ENCODE measurements at regions not wholly inside any gene's neighbourhood (a gene's known extent, or its start where the extent isn't known, plus 50 kb on each side); places are given as distances from the start of the nearest gene placed in this dataset.

DNA sequence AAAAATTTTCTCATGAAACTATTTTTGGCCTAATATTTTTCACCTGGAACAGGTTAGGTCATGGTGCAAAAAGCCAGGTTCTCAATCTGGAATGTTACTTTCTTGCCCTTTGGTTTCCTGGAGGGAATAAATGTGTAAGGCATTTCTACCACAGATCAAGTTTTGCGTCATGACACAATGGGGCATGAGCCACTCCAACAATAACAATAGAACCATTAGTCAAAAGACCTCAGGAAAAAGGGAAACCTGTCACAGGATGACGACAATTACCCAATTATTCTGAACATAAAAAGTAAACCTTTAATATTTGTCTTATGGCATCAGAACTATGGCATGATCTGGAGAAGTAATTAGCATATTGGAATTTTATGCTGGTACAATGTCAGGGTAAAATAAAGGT, 88.2 kb upstream of the HNRNPA3 start:
- no peak for DNase-seq (ENCODE audit: low read depth in 4 of 4, low spot score in 3 of 4)

DNA sequence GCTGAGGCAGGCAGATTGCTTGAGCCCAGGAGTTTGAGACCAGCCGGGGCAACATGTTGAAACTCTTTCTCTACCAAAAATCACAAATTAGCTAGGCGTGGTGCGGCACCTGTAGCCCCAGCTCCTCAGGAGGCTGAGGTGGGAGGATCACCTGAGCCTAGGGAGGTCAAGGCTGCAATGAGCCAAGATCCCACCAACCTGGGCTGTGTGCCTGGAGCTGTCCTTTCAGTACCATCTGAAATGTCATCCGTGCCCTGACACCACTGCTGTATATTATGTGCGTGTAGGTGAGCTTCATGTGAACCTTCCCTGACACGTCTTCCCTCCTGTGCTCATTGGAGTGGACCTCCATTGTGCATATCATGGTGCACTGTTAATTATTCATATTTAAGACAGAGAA, 84.8 kb upstream of the HNRNPA3 start:
- DNase-seq (ENCODE audit: low read depth in 4 of 4, low spot score in 3 of 4) = no peak

DNA sequence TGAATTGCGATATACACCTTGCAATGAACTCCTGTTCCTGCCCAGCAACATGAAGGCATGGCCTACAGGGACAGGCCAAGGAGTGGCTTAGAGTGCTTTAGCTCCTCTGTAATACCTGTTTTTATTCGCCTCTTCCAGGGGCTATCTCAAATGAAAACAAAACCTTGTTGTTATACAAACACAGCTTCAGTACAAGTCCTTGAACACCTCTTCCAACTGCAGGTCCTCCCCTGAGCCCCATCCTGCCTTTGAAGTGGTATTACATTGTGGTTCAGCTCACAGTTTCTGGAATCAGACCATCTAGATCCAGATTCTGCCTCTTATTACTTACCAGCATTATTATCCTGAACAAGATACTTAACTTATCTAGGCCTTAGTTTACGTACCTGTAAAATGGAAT, 83.0 kb upstream of the HNRNPA3 start:
- DNase-seq (ENCODE audit: low read depth in 4 of 4, low spot score in 3 of 4) = no peak

DNA sequence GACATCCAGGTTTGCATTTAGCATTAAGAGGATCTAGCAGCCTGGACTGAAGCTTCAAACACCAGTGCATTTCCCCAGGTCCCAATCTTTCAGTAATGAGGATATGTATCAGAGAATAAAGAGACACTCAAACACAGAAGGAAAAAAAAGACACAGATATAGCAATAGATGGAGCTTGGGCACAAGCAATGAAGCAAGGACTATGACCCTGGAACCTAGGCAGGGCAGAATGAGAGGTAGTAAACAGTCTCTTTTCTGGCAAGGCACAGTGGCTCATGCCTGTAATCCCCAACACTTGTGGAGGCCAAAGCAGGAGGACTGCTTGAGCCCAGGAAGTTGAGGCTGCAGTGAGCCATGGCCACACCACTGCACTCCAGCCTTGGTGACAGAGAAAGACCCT, 80.7 kb upstream of the HNRNPA3 start:
- no peak for DNase-seq (ENCODE audit: low read depth in 4 of 4, low spot score in 3 of 4)

DNA sequence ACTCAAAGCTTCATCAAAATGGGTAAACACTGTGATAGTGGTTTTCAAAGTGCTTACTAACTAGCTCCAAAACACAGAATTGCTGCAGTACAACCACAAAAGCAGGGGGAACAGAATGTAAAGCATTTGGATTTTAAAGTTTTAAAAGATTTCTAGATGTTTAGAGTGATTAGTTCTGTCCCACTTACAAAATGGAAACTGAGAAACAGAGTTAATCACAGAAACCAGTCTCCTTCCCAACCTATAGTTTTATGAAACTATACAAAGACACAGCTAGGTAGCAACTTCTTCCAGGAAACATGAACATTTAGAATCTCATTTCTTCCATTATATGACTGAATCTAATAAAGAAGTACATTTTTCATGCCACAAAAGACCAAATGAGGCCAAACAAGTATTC, 73.8 kb upstream of the HNRNPA3 start:
- no peak for DNase-seq (ENCODE audit: low read depth in 4 of 4, low spot score in 3 of 4)

DNA sequence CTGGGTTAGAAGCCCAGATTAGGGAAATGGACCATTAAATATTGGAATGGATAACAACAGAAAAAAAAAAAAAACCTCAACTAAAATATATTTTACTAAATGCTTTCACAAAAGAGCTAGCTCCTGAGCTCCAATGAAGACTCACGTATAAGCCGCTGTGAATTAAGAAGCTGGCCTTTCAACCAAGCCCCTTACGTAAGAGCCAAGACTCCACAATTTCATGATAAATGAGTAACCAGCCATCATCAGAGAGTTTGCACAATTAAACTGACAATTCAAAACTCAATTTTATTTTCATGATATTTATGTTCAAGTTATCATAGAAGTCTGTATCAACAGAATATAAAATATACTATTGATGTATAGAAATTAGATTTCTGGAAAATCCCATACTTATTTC, 70.7 kb upstream of the HNRNPA3 start:
- DNase-seq (ENCODE audit: low read depth in 4 of 4, low spot score in 3 of 4) = no peak

DNA sequence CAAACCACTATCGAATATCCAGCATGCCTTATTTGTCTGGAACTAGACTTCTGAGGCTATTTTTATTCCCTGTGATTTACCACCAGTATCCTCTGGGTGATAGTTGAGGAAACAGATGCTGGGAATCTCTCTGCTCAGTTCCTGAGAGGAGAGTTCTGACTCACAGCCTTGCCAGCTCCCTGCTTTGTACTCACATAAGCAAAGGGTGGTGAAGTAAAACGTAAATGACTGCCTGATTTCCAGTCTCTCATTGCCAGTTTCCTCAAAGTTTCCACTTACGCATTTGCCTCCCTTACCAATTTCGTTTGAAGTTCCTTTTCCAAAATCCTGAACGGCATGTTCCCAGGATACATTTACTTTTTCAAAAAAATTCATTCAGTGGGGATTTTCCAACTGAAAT, 69.2 kb upstream of the HNRNPA3 start:
- DNase-seq (ENCODE audit: low read depth in 4 of 4, low spot score in 3 of 4) = no peak

DNA sequence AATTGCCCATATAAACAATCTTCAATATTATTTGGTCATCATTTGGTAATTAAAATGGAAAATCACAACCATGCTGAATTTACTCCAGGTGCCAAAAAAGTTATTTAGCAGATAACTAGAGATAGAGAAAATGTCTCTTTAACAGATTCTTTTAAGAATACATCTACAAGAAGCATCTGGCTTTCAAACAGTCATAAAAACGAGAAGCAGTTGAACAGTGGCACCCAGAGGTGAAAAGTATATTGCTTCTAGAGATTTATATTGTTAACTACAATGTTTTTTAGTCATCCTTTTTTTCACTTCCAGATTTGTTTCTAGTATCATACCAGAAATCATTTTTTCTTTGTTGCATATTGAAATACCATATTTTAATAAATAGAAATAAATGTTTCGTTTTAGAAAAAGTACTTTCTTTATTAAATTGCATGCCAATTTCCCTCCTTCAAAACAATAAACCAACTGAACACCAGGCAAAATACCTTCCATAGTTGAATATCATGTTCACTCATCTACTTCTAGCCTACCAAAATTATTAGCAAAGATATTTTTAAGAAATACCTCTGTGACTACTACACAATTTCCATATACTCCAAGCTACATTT, 65.4 kb upstream of the HNRNPA3 start:
- DNase-seq (ENCODE audit: low read depth in 4 of 4, low spot score in 3 of 4) = peak in 1 of 4 donors; percentile 67

DNA sequence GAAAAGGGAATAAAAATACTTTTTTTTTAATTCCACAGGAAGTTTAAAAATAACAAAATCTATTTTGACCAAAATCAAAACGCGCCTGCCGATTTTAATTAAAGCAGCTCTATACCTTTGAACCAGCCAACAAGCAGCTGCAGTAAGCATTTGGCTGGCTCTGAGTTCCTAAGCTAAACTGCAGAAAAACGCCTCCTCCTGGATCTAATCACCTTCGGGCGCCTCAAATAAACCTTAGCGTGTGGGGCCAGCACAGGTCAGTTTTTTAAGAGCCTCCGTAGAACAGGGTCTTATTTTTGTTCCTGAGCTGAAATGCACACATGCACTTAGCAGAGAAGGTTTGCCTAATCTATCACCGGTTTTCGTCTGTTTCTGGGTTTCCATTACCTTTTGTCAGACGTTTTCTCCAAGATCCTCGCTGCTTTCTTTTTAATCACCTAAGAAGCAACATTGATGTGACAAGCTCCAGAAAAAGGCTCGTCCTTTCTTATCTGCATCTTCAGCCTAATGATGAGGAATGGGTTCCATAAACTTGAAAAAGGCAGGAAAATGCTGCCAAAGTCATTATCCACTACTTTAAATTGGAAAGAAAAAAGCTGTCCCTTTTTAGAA, 64.7 kb upstream of the HNRNPA3 start:
- DNase-seq (ENCODE audit: low read depth in 4 of 4, low spot score in 3 of 4) = no peak

DNA sequence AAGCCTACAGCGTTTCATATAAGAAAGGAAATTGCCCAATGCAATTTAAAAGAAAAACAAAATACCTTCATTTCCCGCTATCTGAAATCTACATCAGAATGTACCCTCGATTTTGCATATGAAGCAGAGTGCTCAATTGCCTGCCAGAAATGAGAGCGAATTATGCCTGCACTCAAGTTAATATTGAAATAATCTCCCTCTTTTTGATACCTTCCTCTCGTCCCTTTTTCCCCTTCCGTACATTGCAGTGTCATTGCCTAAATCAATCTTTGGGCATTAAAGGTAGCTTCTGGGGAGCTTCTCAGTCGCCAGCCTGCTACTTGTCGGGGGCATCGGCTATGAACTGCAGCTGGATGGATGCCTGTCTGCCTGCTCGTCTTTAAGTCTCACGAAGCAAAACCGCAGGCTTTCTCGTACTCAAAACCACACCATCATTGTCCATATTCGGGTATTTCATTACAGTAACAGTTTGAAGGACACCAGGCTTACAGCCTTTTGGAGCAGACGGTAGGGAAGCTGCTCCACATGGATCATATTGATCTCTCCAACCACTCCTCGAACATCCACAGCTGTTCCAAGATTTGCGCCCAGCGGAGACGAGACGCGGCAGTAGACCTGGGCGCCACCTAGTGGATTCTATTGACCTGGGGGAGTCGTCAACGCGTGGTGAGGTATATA, 64.0 kb upstream of the HNRNPA3 start:
- peak in 2 of 4 donors; percentile 81 to 85 for DNase-seq (ENCODE audit: low read depth in 4 of 4, low spot score in 3 of 4)

DNA sequence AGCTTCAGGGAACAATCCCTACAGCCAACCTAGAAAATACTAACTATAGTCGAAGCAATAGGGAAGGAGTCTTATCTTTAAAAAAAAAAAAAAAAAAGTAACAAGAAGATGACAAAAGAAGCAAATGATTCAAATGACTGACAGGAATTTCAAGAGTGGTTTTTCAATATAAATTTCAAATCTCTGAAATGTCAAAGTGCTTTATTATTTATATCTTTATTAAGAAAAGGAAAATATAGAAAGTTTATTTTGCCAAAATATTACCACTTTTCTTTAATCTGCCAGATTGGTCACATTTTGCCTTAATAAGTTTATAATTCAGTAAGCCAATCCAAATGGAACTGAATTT, 63.5 kb upstream of the HNRNPA3 start:
- DNase-seq (ENCODE audit: low read depth in 4 of 4, low spot score in 3 of 4) = no peak

DNA sequence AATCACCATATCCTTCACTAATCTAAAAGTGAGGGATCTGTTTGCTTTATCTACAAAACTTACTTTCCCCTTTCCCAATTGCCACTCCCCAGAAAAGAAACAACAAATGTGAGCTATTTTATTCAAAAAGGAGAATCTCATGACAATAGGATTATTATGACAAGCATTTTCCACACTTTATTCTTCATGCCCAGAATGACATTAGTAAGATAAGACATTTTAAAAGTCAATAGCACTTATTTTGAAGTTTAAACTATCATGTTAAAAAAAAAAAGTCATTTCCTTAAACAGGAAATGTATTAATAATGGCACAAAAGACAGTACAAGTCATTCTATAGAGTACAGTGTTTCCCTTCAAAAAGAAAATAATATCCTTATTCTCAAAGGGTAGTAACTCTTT, 58.8 kb upstream of the HNRNPA3 start:
- no peak for DNase-seq (ENCODE audit: low read depth in 4 of 4, low spot score in 3 of 4)

DNA sequence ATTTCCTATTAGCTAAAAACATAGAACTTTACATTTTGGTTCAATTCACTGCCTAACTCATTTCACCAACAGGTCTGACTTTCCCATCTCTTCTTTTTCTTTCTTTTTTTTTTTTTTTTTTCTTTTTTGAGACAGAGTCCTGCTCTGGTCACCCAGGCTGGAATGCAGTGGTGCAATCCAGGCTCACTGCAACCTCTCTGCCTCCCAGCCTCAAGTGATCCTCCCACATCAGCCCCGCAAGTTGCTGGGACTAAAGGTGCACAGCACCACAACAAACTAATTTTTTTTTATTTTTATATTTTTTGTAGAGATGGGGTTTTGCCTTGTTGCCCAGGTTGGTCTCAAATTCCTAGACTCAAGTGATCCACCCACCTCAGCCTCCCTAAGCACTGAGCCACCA, 57.8 kb upstream of the HNRNPA3 start:
- DNase-seq (ENCODE audit: low read depth in 4 of 4, low spot score in 3 of 4) = no peak

DNA sequence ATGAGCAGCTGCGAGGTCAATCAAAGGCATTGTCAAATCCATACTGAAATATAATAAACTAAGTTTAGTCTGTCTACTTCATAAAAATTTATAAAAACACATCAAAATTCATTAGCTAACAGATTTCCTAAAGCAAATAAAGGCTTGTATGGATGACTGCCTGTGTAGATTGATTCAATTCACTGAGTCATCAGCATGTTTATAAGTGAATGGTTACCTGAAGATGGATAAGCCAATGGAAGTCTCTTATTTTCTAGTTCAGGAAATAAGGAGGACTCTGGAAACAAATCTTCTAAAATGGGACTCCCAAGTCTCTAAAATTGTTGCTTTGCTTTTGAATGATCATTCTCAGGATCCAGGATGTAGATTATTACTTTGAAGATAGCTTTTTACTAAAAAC, 57.0 kb upstream of the HNRNPA3 start:
- no peak for DNase-seq (ENCODE audit: low read depth in 4 of 4, low spot score in 3 of 4)

DNA sequence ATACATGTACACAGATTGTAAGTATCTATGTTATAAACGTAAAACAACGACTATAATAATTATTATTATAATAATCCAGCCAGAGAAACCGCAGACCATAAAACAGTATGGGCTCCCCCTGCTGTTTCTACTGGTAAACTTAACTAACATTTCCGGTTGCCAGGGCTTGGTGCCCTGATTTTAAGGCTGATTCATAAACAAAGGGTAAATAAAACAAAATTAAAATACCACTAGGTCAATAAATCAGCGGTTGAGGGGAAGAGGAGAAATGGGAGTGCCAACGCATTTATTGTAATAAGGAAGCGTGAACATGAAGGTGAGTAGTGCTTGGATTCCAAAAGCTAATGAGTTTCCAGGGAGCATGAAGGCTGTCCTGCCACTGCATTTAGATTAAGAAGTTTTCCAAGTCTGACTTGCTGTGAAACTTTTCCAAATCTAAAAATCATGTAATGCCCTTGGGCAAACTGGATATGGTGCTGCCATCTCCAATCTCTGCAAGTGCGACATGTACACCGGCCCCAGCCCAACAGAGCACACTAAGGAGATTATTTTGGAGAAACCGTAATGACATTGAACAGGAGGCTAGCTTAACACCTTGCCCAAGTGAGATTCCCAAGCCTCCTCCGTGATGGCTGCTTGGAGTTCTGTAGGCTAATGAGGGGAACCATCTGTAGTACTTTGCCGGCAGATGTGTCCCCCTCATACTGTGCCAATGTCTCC, 50.7 kb upstream of the HNRNPA3 start:
- DNase-seq (ENCODE audit: low read depth in 4 of 4, low spot score in 3 of 4) = no peak
